SK-N-SH (cell line): ENCODE measurements at regions not wholly inside any gene's neighbourhood (a gene's known extent, or its start where the extent isn't known, plus 50 kb on each side); places are given as distances from the start of the nearest gene placed in this dataset.

Experiments used
- CTCF ChIP-seq: fragments of 200-600 bp; sonication (generic); IDR thresholded peaks from 2 replicates; pipeline ENCODE4 v1.6.1; 2017; ENCODE audit warnings: antibody characterized with exemption, mild to moderate bottlenecking, moderate library complexity
- RAD21 ChIP-seq: IDR thresholded peaks from 2 replicates; pipeline ENCODE4 v1.6.1; 2012; ENCODE audit warnings: mild to moderate bottlenecking, low read length
- TAF1 ChIP-seq: IDR thresholded peaks from 2 replicates; pipeline ENCODE4 v1.6.1; 2012; ENCODE audit warnings: low read depth, mild to moderate bottlenecking, low read length, moderate library complexity, borderline replicate concordance

GRCh38 chr1:36706416-36706815, 223.7 kb upstream of the CSF3R start:
- TF ChIP-seq CTCF (no peak), TAF1 (no peak), RAD21 (no peak)
